ENCODE measurements at regions not wholly inside any gene's neighbourhood (a gene's known extent, or its start where the extent isn't known, plus 50 kb on each side); places are given as distances from the start of the nearest gene placed in this dataset.

- Histone ChIP-seq H3K79me2 (ENCODE audit: insufficient read depth, low read length) (no peaks in the 10 kb centered on the region), H2AFZ (ENCODE audit: insufficient read depth, low read depth, low read length, poor library complexity, severe bottlenecking) (no peak overlapping the region), H3K4me3 (replicated peaks in 1 of 3; ENCODE audit: low read depth in 2 of 3, low read length in 3 of 3) (no peak overlapping the region), H3K27me3 (ENCODE audit: control insufficient read depth in 2 of 2, insufficient read depth in 2 of 2, low read length in 2 of 2) (no peaks in the 10 kb centered on the region), H3K27ac (ENCODE audit: low read depth in 1 of 2, low read length in 2 of 2) (no peak overlapping the region), H3K9me3 (replicated peaks in 1 of 2; ENCODE audit: control insufficient read depth in 1 of 2, insufficient read depth in 1 of 2, low read length in 2 of 2) (no peaks in the 10 kb centered on the region), H3K36me3 (replicated peaks in 1 of 2; ENCODE audit: control insufficient read depth in 1 of 2, insufficient read depth in 2 of 2, low read length in 2 of 2) (no peaks in the 10 kb centered on the region), H3K4me2 (replicated peaks; ENCODE audit: extremely low read depth, low read length, poor library complexity, severe bottlenecking) (no peak overlapping the region), H3K9ac (ENCODE audit: insufficient read depth, low read length, poor library complexity, severe bottlenecking) (no peak overlapping the region), H3K4me1 (ENCODE audit: control insufficient read depth in 1 of 2, insufficient read depth in 2 of 2, low read length in 2 of 2) (no peaks in the 10 kb centered on the region), H4K20me1 (ENCODE audit: insufficient read depth, low read length) (no peaks in the 10 kb centered on the region)
- Mint-ChIP-seq H3K4me3 (no peak overlapping the region), H3K27me3 (ENCODE audit: low read depth in 3 of 3) (peaks cover 0 to 2% (median 1%) of the 10 kb centered on the region in 3 donors), H3K27ac (no peak overlapping the region), H3K4me1 (no peaks in the 10 kb centered on the region), H3K9me3 (peaks cover 0 to 2% (median 0%) of the 10 kb centered on the region in 7 donors), H3K36me3 (no peaks in the 10 kb centered on the region)
- intact Hi-C loops (cut with micrococcal nuclease), result no loop called here
- DNase-seq, result no peak
- no peak for TF ChIP-seq CTCF (IDR thresholded peaks at IDR 0.05)
- no CpG with 5 or more reads among the region's 1 CpG for WGBS (ENCODE audit: insufficient coverage)
These were observed 387.7 kb downstream of the STK39 start for GRCh38 chr2:167859676-167860075.

GRCh38 chr2:167858086-167858485, 389.3 kb downstream of the STK39 start:
- WGBS (ENCODE audit: insufficient coverage), result 93% methylated on average over 2 of the region's 4 CpGs
- no peaks in the 10 kb centered on the region for H3K4me1 ChIP-seq (ENCODE audit: control insufficient read depth in 1 of 2, insufficient read depth in 2 of 2, low read length in 2 of 2)
- peaks cover 0 to 2% (median 1%) of the 10 kb centered on the region in 3 donors for H3K27me3 Mint-ChIP-seq (ENCODE audit: low read depth in 3 of 3)

More at GRCh38 chr2:167858086-167858485, 389.3 kb downstream of the STK39 start:
- H3K27ac Mint-ChIP-seq, result no peak overlapping the region
- no peak overlapping the region for H3K4me3 ChIP-seq (replicated peaks in 1 of 3; ENCODE audit: low read depth in 2 of 3, low read length in 3 of 3)
- no peaks in the 10 kb centered on the region for H3K4me1 Mint-ChIP-seq
- no peaks in the 10 kb centered on the region for H3K36me3 ChIP-seq (replicated peaks in 1 of 2; ENCODE audit: control insufficient read depth in 1 of 2, insufficient read depth in 2 of 2, low read length in 2 of 2)
- no peaks in the 10 kb centered on the region for H3K9me3 ChIP-seq (replicated peaks in 1 of 2; ENCODE audit: control insufficient read depth in 1 of 2, insufficient read depth in 1 of 2, low read length in 2 of 2)
- no peak overlapping the region for H3K4me2 ChIP-seq (replicated peaks; ENCODE audit: extremely low read depth, low read length, poor library complexity, severe bottlenecking)
- intact Hi-C loops (cut with micrococcal nuclease), result no loop called here
- TF ChIP-seq CTCF (IDR thresholded peaks at IDR 0.05), result no peak
- no peak overlapping the region for H3K4me3 Mint-ChIP-seq
- H3K79me2 ChIP-seq (ENCODE audit: insufficient read depth, low read length), result no peaks in the 10 kb centered on the region
- no peak overlapping the region for H3K9ac ChIP-seq (ENCODE audit: insufficient read depth, low read length, poor library complexity, severe bottlenecking)
- H3K27me3 ChIP-seq (ENCODE audit: control insufficient read depth in 2 of 2, insufficient read depth in 2 of 2, low read length in 2 of 2), result no peaks in the 10 kb centered on the region
- no peak overlapping the region for H2AFZ ChIP-seq (ENCODE audit: insufficient read depth, low read depth, low read length, poor library complexity, severe bottlenecking)
- H4K20me1 ChIP-seq (ENCODE audit: insufficient read depth, low read length), result no peaks in the 10 kb centered on the region
- DNase-seq, result no peak
- no peak overlapping the region for H3K27ac ChIP-seq (ENCODE audit: low read depth in 1 of 2, low read length in 2 of 2)
- peaks cover 0 to 2% (median 0%) of the 10 kb centered on the region in 7 donors for H3K9me3 Mint-ChIP-seq
- no peaks in the 10 kb centered on the region for H3K36me3 Mint-ChIP-seq

All from CD14-positive monocyte (primary cell).